Naive thymus-derived CD4-positive, alpha-beta T cell (primary cell): ENCODE measurements at regions not wholly inside any gene's neighbourhood (a gene's known extent, or its start where the extent isn't known, plus 50 kb on each side); places are given as distances from the start of the nearest gene placed in this dataset.
A peak's percentile ranks its signal among the peaks of the same experiment; 100 is the strongest.

Source experiments
- ATAC-seq: fragments of 150-1000 bp; cut with Tn5 transposase; 2 replicates; pipeline ENCODE4 v1.10.0; 2021; ENCODE audit warnings: mild to moderate bottlenecking, moderate library complexity
- CTCF ChIA-PET: fragments of 350-600 bp; sonication (Branson Sonifier 250); formaldehyde crosslinking; loops from one replicate; lab custom pipeline; 2021; ENCODE audit warnings: antibody characterized with exemption; lab: Charles Lee
- POLR2A ChIA-PET: fragments of 350-600 bp; sonication (Branson Sonifier 250); formaldehyde crosslinking; loops from one replicate; lab custom pipeline; 2021; ENCODE audit warnings: antibody characterized with exemption, inconsistent platforms; lab: Charles Lee
- DNase-seq, 9 donors: peaks; one replicate each; pipeline versions ENCODE4 v3.0.0 to v3.0.0-alpha.2; 2020 to 2022; ENCODE audit warnings: mixed read lengths in 1 of 9
- H3K27ac ChIP-seq: one replicate; pipeline ENCODE4 v1.7.0; 2013; ENCODE audit warnings: mild to moderate bottlenecking, low read depth, low read length, moderate library complexity
- H3K27me3 ChIP-seq, 2 donors: one replicate each; pipeline ENCODE4 v1.7.0; 2013; ENCODE audit warnings: low read length in 2 of 2, mild to moderate bottlenecking in 2 of 2, moderate library complexity in 2 of 2; ENCODE audit not compliant: control insufficient read depth in 2 of 2, insufficient read depth in 2 of 2
- H3K36me3 ChIP-seq, 3 experiments: 1 replicate in 2 of 3; 2 replicates in 1 of 3; pipeline ENCODE4 v1.7.0; 2013; ENCODE audit warnings: low read length in 3 of 3, mild to moderate bottlenecking in 3 of 3, moderate library complexity in 1 of 3; ENCODE audit not compliant: insufficient read depth in 3 of 3, control insufficient read depth in 2 of 3
- H3K4me1 ChIP-seq, 2 donors: one replicate each; pipeline ENCODE4 v1.7.0; 2013; ENCODE audit warnings: low read length in 2 of 2, mild to moderate bottlenecking in 2 of 2, moderate library complexity in 1 of 2; ENCODE audit not compliant: control insufficient read depth in 2 of 2, insufficient read depth in 2 of 2
- H3K4me3 ChIP-seq: 2 replicates; pipeline ENCODE4 v1.7.0; 2013; ENCODE audit warnings: mild to moderate bottlenecking, low read length
- H3K9me3 ChIP-seq, 3 experiments: 1 replicate in 2 of 3; 2 replicates in 1 of 3; pipeline ENCODE4 v1.7.0; 2013; ENCODE audit warnings: low read length in 3 of 3; ENCODE audit not compliant: control insufficient read depth in 2 of 3
- H3K27ac Mint-ChIP-seq, 9 donors: one replicate each; pipeline ENCODE4 v1.8.0; 2020 to 2022; ENCODE audit warnings: mixed read lengths in 9 of 9, mild to moderate bottlenecking in 8 of 9, moderate library complexity in 5 of 9, inconsistent platforms in 2 of 9
- H3K27me3 Mint-ChIP-seq, 5 donors: one replicate each; pipeline ENCODE4 v1.8.0; 2021 to 2022; ENCODE audit warnings: mixed read lengths in 5 of 5, mild to moderate bottlenecking in 1 of 5
- H3K36me3 Mint-ChIP-seq, 5 donors: one replicate each; pipeline ENCODE4 v1.8.0; 2020 to 2022; ENCODE audit warnings: mixed read lengths in 5 of 5, mild to moderate bottlenecking in 3 of 5, inconsistent platforms in 1 of 5
- H3K4me1 Mint-ChIP-seq, 7 donors: one replicate each; pipeline ENCODE4 v1.8.0; 2020 to 2022; ENCODE audit warnings: mixed read lengths in 7 of 7, mild to moderate bottlenecking in 3 of 7, inconsistent platforms in 1 of 7
- H3K4me3 Mint-ChIP-seq, 10 donors: one replicate each; pipeline ENCODE4 v1.8.0; 2020 to 2022; ENCODE audit warnings: mild to moderate bottlenecking in 10 of 10, mixed read lengths in 10 of 10, moderate library complexity in 6 of 10, inconsistent platforms in 2 of 10
- H3K9me3 Mint-ChIP-seq, 11 donors: one replicate each; pipeline ENCODE4 v1.8.0; 2020 to 2022; ENCODE audit warnings: mixed read lengths in 11 of 11, mild to moderate bottlenecking in 4 of 11, inconsistent platforms in 1 of 11, moderate library complexity in 1 of 11
- intact Hi-C, 2 donors: fragments of 100-400 bp; cut with micrococcal nuclease; formaldehyde crosslinking; loops; one replicate each; pipeline ENCODE4 v1.15.1; 2023

GRCh38 chr2:217512259-217512658 is 490.5 kb downstream of the TNS1 start:
- H3K4me1 Mint-ChIP-seq = peaks cover 0 to 13% (median 7%) of the 10 kb centered on the region in 7 donors
- Histone ChIP-seq H3K27me3 (no peaks in the 10 kb centered on the region), H3K4me3 (no peak overlapping the region), H3K9me3 (no peaks in the 10 kb centered on the region), H3K27ac (no peak overlapping the region), H3K36me3 (no peaks in the 10 kb centered on the region), H3K4me1 (no peaks in the 10 kb centered on the region)
- no peaks in the 10 kb centered on the region for H3K36me3 Mint-ChIP-seq
- ChIA-PET CTCF (no interaction called here), POLR2A (no interaction called here)
- no peak overlapping the region for H3K27ac Mint-ChIP-seq
- H3K9me3 Mint-ChIP-seq = no peaks in the 10 kb centered on the region
- no peak for DNase-seq
- H3K4me3 Mint-ChIP-seq = no peak overlapping the region
- H3K27me3 Mint-ChIP-seq = peaks cover 4 to 16% (median 7%) of the 10 kb centered on the region in 5 donors
- no peak for ATAC-seq
- intact Hi-C loops = loop anchor here (5.0 to 10.0 kb wide), 4 partner anchors 200 to 995 kb away; partner anchors contain the start of gene IGFBP5 (in 1 of the 2)

GRCh38 chr2:217511850-217512249 is 490.9 kb downstream of the TNS1 start:
- Mint-ChIP-seq H3K36me3 (no peaks in the 10 kb centered on the region), H3K4me1 (peaks cover 0 to 13% (median 7%) of the 10 kb centered on the region in 7 donors), H3K9me3 (no peaks in the 10 kb centered on the region), H3K27ac (no peak overlapping the region), H3K27me3 (peaks cover 4 to 16% (median 7%) of the 10 kb centered on the region in 5 donors), H3K4me3 (no peak overlapping the region)
- POLR2A ChIA-PET = no interaction called here
- ATAC-seq (no peak), DNase-seq (no peak)
- CTCF ChIA-PET = no interaction called here
- H3K27ac ChIP-seq = no peak overlapping the region
- no peaks in the 10 kb centered on the region for H3K4me1 ChIP-seq
- H3K27me3 ChIP-seq = no peaks in the 10 kb centered on the region
- no peaks in the 10 kb centered on the region for H3K9me3 ChIP-seq
- no peak overlapping the region for H3K4me3 ChIP-seq
- intact Hi-C loops = loop anchor here (2.0 to 10.0 kb wide), 6 partner anchors 200 to 995 kb away; partner anchors contain the start of gene IGFBP5 (in 1 of the 2)
- H3K36me3 ChIP-seq = no peaks in the 10 kb centered on the region

DNA sequence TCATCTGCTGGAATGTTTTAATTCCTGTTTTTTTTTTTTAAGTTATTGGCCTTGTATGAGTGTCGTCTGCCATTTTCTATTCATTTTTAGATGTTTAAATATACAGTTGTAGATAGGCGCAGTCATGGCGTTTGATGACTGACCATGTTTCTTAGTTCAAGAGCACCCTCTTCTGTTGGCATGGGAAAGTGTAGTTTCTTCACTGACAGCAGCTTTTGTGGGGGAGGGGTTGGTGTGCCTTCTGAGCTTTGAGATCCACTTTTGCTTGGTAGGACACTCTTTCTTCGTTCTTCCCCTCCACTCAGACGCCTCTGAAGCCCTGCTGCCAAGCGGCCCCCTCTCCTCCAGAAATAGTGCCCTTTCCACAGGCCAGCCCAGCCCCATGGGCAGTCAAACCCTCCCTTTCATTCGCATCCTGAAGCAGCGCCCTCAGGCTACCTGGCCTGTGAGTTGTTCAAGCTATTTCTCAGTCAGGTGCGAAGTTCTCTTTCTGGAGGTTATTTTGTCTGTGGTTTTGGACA is 492.0 kb downstream of the TNS1 start:
- ChIA-PET CTCF (interaction anchor here (0.9 kb wide), 1 partner anchor 828 kb away, joined by 6 read pairs; no protein-coding TSS in a partner anchor), POLR2A (no interaction called here)
- intact Hi-C loops = loop anchor here (1.0 to 10.0 kb wide), 8 partner anchors 201 to 994 kb away; partner anchors contain the start of gene IGFBP5 (in 1 of the 2)
- no peaks in the 10 kb centered on the region for H3K9me3 Mint-ChIP-seq
- Histone ChIP-seq H3K27ac (no peak overlapping the region), H3K27me3 (no peaks in the 10 kb centered on the region), H3K4me3 (no peak overlapping the region), H3K4me1 (no peaks in the 10 kb centered on the region), H3K9me3 (no peaks in the 10 kb centered on the region), H3K36me3 (no peaks in the 10 kb centered on the region)
- peaks cover 4 to 19% (median 7%) of the 10 kb centered on the region in 5 donors for H3K27me3 Mint-ChIP-seq
- peak; percentile 82 for ATAC-seq
- H3K4me3 Mint-ChIP-seq = peak overlapping the region in 2 of 10 donors; percentile 14 to 20
- peak in 8 of 9 donors; percentile 11 to 59 (median 40) for DNase-seq
- no peak overlapping the region for H3K27ac Mint-ChIP-seq
- peaks cover 0 to 13% (median 7%) of the 10 kb centered on the region in 7 donors for H3K4me1 Mint-ChIP-seq
- H3K36me3 Mint-ChIP-seq = no peaks in the 10 kb centered on the region

GRCh38 chr2:217505303-217505702 is 497.5 kb downstream of the TNS1 start:
- Histone ChIP-seq H3K4me1 (no peaks in the 10 kb centered on the region), H3K36me3 (no peaks in the 10 kb centered on the region), H3K4me3 (no peak overlapping the region), H3K27ac (no peak overlapping the region), H3K9me3 (no peaks in the 10 kb centered on the region), H3K27me3 (no peaks in the 10 kb centered on the region)
- no peak for DNase-seq
- Mint-ChIP-seq H3K36me3 (no peaks in the 10 kb centered on the region), H3K9me3 (no peaks in the 10 kb centered on the region), H3K27ac (no peak overlapping the region), H3K27me3 (peaks cover 0 to 15% (median 5%) of the 10 kb centered on the region in 5 donors), H3K4me1 (no peaks in the 10 kb centered on the region), H3K4me3 (no peak overlapping the region)
- intact Hi-C loops = no loop called here
- CTCF ChIA-PET = no interaction called here
- POLR2A ChIA-PET = no interaction called here
- no peak for ATAC-seq

GRCh38 chr2:217501887-217502286 is 500.9 kb downstream of the TNS1 start:
- no peak overlapping the region for H3K4me3 Mint-ChIP-seq
- H3K4me1 ChIP-seq = no peaks in the 10 kb centered on the region
- H3K9me3 Mint-ChIP-seq = no peaks in the 10 kb centered on the region
- H3K4me1 Mint-ChIP-seq = peaks cover 0 to 2% (median 0%) of the 10 kb centered on the region in 7 donors
- intact Hi-C loops = no loop called here
- ChIA-PET POLR2A (no interaction called here), CTCF (no interaction called here)
- no peaks in the 10 kb centered on the region for H3K9me3 ChIP-seq
- ATAC-seq (no peak), DNase-seq (no peak)
- no peaks in the 10 kb centered on the region for H3K27me3 ChIP-seq
- H3K36me3 ChIP-seq = no peaks in the 10 kb centered on the region
- H3K27me3 Mint-ChIP-seq = peaks cover 0 to 7% (median 0%) of the 10 kb centered on the region in 5 donors
- no peak overlapping the region for H3K27ac ChIP-seq
- no peaks in the 10 kb centered on the region for H3K36me3 Mint-ChIP-seq
- no peak overlapping the region for H3K4me3 ChIP-seq
- H3K27ac Mint-ChIP-seq = no peak overlapping the region

DNA sequence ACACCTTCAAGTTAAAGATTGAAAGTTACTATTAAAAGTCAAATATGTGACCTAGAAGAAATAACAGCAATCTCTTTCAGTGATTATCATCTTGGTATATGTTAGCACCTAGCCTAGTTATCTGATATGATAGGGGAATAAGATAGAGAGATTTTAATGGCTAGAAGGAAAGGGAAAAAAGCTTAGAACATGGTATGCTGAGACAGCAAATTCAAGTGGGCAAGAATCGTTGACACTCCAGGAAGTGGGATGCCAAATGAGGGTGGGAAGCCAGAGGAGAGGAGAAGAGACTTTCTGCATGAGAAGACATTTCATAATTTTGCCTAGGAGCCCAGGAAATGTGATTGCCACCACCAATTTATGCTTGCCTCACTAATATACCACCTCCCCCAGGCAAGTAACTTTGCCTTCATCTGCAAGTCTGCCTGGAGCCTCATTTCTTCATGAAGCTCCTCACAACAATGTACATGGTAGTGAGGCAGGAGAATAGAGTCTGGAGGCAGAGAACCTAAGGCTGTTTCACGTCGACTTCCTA is 504.9 kb downstream of the TNS1 start:
- Mint-ChIP-seq H3K9me3 (peaks cover 0 to 6% (median 2%) of the 10 kb centered on the region in 11 donors), H3K27ac (no peak overlapping the region), H3K36me3 (peaks cover 0 to 7% (median 4%) of the 10 kb centered on the region in 5 donors), H3K4me3 (no peak overlapping the region), H3K27me3 (peaks cover 0 to 8% (median under 1%) of the 10 kb centered on the region in 5 donors), H3K4me1 (peaks cover 0 to 2% (median 0%) of the 10 kb centered on the region in 7 donors)
- H3K4me1 ChIP-seq = no peaks in the 10 kb centered on the region
- CTCF ChIA-PET = no interaction called here
- H3K27me3 ChIP-seq = no peaks in the 10 kb centered on the region
- H3K9me3 ChIP-seq = no peaks in the 10 kb centered on the region
- no peaks in the 10 kb centered on the region for H3K36me3 ChIP-seq
- H3K27ac ChIP-seq = no peak overlapping the region
- intact Hi-C loops = no loop called here
- no peak overlapping the region for H3K4me3 ChIP-seq
- ATAC-seq = no peak
- POLR2A ChIA-PET = no interaction called here
- no peak for DNase-seq

DNA sequence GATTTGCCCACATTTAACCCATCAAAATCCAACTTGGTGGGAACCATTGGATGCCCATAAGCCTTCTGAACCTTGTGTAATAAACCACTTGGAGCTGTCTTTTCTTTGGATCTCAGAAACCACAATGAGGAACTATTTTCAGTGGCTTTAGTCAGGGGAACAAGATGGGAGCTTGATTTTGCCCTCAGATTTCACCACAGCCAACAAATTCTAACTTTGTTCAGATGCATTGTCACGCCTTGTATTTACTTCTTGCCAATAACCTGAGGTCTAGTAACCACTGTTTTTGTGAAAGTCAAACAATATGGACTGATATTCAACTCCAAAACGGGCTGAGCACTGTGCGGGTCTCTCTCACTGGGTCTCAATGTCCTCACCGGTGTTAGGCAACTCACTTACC is 508.2 kb downstream of the TNS1 start:
- DNase-seq (no peak), ATAC-seq (no peak)
- Histone ChIP-seq H3K4me3 (no peak overlapping the region), H3K27ac (no peak overlapping the region), H3K4me1 (no peaks in the 10 kb centered on the region), H3K27me3 (no peaks in the 10 kb centered on the region), H3K9me3 (no peaks in the 10 kb centered on the region), H3K36me3 (no peaks in the 10 kb centered on the region)
- H3K36me3 Mint-ChIP-seq = peaks cover 0 to 7% (median 4%) of the 10 kb centered on the region in 5 donors
- no peak overlapping the region for H3K27ac Mint-ChIP-seq
- peaks cover 0 to 10% (median 4%) of the 10 kb centered on the region in 5 donors for H3K27me3 Mint-ChIP-seq
- POLR2A ChIA-PET = no interaction called here
- peaks cover 0 to 2% (median 0%) of the 10 kb centered on the region in 7 donors for H3K4me1 Mint-ChIP-seq
- no peak overlapping the region for H3K4me3 Mint-ChIP-seq
- peaks cover 0 to 6% (median 2%) of the 10 kb centered on the region in 11 donors for H3K9me3 Mint-ChIP-seq
- CTCF ChIA-PET = no interaction called here
- intact Hi-C loops = no loop called here
